Activated naive CD4-positive, alpha-beta T cell treated with anti-CD3 and anti-CD28 coated beads, Interleukin-2, amount 50 U/mL, for 24 hours (primary cell): ENCODE measurements at regions not wholly inside any gene's neighbourhood (a gene's known extent, or its start where the extent isn't known, plus 50 kb on each side); places are given as distances from the start of the nearest gene placed in this dataset.

ENCODE experiments used
- H3K27ac Mint-ChIP-seq: one replicate; pipeline ENCODE4 v1.8.0; 2021; ENCODE audit warnings: mild to moderate bottlenecking, mixed read lengths
- H3K27me3 Mint-ChIP-seq: one replicate; pipeline ENCODE4 v1.8.0; 2021; ENCODE audit warnings: mixed read lengths
- H3K36me3 Mint-ChIP-seq: one replicate; pipeline ENCODE4 v1.8.0; 2021; ENCODE audit warnings: mixed read lengths
- H3K4me1 Mint-ChIP-seq: one replicate; pipeline ENCODE4 v1.8.0; 2021; ENCODE audit warnings: mixed read lengths
- H3K4me3 Mint-ChIP-seq: one replicate; pipeline ENCODE4 v1.8.0; 2021; ENCODE audit warnings: mild to moderate bottlenecking, mixed read lengths
- H3K9me3 Mint-ChIP-seq: one replicate; pipeline ENCODE4 v1.8.0; 2021; ENCODE audit warnings: mixed read lengths

DNA sequence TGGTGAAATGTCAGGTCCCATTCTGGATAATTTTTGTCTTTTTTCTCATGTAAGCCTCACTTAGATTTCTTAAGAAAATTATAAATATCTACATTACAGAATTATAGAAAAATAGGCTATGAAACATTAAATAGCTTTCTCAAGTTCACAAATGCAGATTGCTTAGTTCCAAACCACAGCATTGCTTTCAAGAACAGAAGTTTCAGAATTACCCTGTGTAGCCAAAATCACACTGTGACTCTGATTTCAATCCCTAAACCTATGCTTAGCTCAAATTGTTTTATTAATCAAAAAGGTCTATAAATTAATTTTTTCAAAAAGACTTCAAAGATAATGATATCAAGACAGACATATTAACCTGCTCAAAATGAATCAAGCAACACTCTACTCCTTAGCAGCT lies 881.2 kb upstream of the PCDH20 start:
- Mint-ChIP-seq H3K27ac (no peak overlapping the region), H3K36me3 (no peaks in the 10 kb centered on the region), H3K4me1 (no peaks in the 10 kb centered on the region), H3K27me3 (no peaks in the 10 kb centered on the region), H3K9me3 (no peaks in the 10 kb centered on the region), H3K4me3 (no peak overlapping the region)

DNA sequence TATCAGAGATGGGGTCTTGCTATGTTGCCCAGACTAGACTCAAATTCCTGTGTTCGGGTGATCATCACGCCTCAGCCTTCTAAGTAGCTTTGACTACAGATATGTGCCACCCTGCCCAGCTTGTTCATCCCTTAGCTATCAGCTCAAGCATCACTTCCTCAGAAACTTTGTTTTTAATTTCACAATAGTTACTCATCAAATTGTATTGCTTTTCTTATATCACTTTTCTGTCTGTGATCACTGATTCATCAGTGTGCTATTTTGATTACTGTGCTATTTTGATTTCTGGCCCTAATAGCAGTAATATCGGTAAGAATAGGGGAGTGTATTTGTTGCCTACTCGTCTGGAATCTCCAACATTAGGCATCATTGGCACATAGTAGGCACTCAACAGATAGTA lies 878.6 kb upstream of the PCDH20 start:
- Mint-ChIP-seq H3K9me3 (peaks cover 8% of the 10 kb centered on the region), H3K4me3 (no peak overlapping the region), H3K27me3 (no peaks in the 10 kb centered on the region), H3K4me1 (no peaks in the 10 kb centered on the region), H3K36me3 (no peaks in the 10 kb centered on the region), H3K27ac (no peak overlapping the region)

DNA sequence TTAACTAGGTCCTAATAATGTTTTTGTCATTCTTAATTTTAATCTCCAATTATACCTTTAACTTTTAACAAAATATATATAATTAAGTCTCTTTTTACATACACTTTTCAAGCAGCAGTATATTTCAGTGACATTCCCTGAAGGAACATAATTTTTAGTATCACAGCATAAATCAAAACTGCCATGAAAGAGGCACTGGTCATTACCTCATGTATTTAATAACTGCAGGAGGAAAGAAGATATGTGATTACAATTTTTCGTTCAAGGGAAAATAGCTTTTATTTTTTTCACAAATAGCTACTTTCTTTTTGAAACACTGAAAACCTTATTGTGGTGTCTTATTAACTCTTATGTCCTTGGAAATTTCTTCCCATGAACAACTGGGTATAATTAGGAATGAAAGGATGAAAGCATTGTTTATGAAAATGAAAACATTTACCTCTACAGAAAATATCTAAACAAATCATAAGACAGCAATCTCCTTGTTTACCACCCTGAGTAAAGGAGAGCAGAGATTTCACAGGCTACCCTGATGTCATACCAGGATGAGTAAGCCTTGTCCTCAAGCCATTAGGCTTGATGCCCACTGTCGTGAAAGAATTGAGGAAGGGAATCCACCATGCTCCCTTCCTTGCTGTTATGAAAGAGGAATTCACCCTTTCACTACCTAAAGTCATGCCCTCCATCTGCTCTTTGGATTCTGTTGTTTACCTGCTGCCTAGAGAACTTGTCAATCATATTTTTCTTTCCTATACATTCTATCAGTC lies 877.2 kb upstream of the PCDH20 start:
- Mint-ChIP-seq H3K36me3 (no peaks in the 10 kb centered on the region), H3K4me1 (no peaks in the 10 kb centered on the region), H3K27ac (no peak overlapping the region), H3K4me3 (no peak overlapping the region), H3K9me3 (peaks cover 8% of the 10 kb centered on the region), H3K27me3 (no peaks in the 10 kb centered on the region)

DNA sequence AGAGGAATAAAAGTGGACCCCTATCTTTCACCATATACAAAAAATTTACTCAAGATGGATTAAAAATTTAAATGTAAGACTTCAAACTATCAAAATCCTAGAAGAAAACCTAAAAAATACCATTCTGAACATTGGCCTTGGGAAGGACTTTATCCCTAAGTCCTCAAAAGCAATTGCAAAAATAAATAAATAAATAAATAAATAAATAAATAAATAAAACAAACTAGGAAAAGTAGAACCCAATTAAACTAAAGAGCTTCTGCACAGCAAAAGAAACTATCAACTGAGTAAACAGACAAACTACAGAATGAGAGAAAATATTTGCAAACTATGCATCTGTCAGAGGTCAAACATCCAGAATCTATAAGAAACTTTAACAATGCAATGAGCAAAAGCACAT lies 874.9 kb upstream of the PCDH20 start:
- no peaks in the 10 kb centered on the region for H3K36me3 Mint-ChIP-seq
- H3K4me1 Mint-ChIP-seq = no peaks in the 10 kb centered on the region
- H3K27ac Mint-ChIP-seq = no peak overlapping the region
- no peaks in the 10 kb centered on the region for H3K27me3 Mint-ChIP-seq
- no peak overlapping the region for H3K4me3 Mint-ChIP-seq
- H3K9me3 Mint-ChIP-seq = peaks cover 8% of the 10 kb centered on the region

DNA sequence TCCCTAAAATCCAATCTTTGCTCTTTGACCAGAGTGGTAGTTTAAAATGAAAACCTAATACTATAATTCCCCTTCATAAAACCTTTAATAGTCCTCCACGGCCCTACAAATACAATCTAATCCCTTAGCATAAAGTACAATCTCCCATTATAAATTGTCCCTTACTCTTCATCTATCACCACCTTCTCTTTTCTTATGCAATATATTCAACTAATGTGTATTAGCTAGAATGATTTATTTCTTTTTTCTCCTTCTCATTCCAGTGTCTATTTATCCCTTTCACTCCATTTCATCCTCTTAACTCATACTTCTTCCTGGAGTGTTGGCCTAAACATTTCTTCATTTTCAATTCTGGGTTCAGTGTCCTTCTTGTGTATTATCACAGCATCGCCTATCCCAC lies 872.1 kb upstream of the PCDH20 start:
- no peak overlapping the region for H3K4me3 Mint-ChIP-seq
- H3K36me3 Mint-ChIP-seq = no peaks in the 10 kb centered on the region
- no peaks in the 10 kb centered on the region for H3K4me1 Mint-ChIP-seq
- no peaks in the 10 kb centered on the region for H3K27me3 Mint-ChIP-seq
- H3K27ac Mint-ChIP-seq = no peak overlapping the region
- peaks cover 8% of the 10 kb centered on the region for H3K9me3 Mint-ChIP-seq

DNA sequence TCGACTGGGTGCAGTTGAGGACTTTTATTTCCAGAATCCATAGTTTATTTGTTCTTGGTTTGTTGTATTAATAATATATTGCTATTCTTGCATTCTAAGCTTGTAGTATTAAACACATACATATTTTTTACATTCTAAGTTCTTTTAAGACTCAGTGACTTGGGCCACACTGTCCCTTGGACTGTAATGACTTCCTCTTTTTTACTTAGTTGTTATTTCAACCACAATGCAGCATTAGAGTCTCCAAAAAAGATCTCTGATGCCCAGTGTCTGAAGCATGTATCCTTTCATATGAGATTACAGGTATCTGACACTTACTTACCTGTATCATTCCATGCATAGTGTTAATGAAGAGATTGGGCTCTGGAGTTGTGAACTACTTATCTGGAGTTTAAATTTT lies 864.9 kb upstream of the PCDH20 start:
- H3K27ac Mint-ChIP-seq = no peak overlapping the region
- H3K4me1 Mint-ChIP-seq = no peaks in the 10 kb centered on the region
- no peaks in the 10 kb centered on the region for H3K9me3 Mint-ChIP-seq
- H3K4me3 Mint-ChIP-seq = no peak overlapping the region
- no peaks in the 10 kb centered on the region for H3K36me3 Mint-ChIP-seq
- no peaks in the 10 kb centered on the region for H3K27me3 Mint-ChIP-seq

DNA sequence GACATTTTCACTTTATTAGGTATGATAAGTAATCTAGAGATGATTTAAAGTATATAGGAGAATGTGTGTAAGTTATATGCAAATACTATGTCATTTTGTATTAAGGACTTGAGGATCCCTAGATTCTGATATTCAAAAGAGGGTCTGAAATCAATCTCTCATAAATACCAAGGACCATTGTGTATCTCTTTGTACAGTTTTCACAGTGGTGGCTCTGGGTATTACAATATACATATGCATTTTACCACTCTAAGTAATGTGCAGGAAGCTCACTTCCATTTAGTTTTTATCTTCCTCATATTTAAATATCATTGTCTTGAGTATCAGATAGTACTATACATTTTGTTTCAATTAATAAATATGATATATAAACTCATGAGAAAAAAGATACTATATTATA lies 862.6 kb upstream of the PCDH20 start:
- Mint-ChIP-seq H3K4me1 (no peaks in the 10 kb centered on the region), H3K4me3 (no peak overlapping the region), H3K27ac (no peak overlapping the region), H3K27me3 (no peaks in the 10 kb centered on the region), H3K9me3 (no peaks in the 10 kb centered on the region), H3K36me3 (no peaks in the 10 kb centered on the region)

DNA sequence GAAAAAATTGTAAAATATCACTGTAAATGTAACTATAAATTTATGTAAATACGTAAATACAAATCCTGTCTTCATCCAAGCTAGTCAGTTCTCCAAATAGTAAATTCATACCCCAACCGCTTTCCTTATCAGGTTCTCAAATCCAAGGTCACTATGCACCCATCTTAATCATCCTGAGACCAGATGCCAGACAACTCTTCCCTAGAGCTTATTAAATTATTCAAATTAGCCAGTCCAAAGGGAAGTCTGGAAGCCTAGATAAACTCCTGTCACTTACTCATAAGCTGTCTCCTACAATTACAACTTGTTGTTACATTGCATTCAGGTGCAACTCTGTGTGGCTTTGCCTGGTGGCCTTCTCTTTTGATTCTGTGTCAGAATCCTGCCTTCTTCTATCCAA lies 836.1 kb upstream of the PCDH20 start:
- no peak overlapping the region for H3K4me3 Mint-ChIP-seq
- H3K27me3 Mint-ChIP-seq = no peaks in the 10 kb centered on the region
- H3K9me3 Mint-ChIP-seq = peaks cover 10% of the 10 kb centered on the region
- H3K36me3 Mint-ChIP-seq = no peaks in the 10 kb centered on the region
- H3K4me1 Mint-ChIP-seq = no peaks in the 10 kb centered on the region
- no peak overlapping the region for H3K27ac Mint-ChIP-seq

DNA sequence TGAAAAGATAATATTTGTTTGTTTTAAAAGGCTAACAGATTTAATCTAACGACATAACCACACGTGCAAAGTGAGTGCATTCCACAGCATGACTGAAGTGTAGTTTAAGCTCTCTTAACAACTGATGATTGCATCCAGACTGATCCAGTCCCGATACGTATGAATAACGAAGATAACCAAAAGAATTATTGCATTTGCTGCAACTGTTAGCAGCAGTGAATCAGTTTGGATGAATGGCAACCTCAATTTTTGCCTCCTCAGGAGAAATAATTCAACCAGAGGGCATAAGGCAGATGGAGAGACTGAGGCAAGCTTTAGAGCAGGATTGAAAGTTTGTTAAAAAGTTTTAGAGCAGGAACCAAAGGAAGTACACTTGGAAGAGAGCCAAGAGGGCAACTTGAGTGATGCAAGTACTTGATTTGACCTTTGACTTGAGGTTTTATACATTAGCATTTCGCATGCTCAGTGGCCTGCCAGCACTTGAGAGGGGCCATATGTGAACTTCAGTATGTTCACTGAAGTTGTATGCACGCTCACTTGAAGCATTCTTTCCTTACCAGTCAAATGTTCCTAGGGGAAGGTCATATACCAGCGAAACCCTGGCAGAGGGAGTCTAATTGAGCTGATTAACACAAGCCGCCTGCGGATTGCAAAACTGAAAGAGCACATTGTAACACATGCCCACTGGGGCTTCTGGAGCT lies 835.0 kb upstream of the PCDH20 start:
- Mint-ChIP-seq H3K4me1 (no peaks in the 10 kb centered on the region), H3K36me3 (no peaks in the 10 kb centered on the region), H3K9me3 (peaks cover 10% of the 10 kb centered on the region), H3K27ac (no peak overlapping the region), H3K4me3 (no peak overlapping the region), H3K27me3 (no peaks in the 10 kb centered on the region)

DNA sequence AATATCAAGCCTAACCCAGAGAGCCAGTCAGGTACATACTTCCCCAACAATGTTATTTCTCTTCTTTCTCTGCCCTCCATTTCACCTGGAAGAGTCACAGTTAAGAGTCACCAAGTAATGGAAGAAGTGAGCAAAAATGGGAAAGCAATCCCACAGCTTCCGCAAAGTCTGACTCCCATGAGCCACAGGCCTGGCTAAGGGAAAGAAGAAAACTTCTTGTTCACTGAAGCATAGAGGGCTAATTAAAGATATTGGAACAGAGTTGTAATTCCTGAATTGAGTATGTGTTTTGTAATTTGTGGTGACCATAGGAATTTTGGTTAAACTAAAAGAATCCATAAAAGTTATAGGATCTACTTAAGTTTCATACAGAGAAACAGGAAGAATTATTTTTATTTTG lies 830.9 kb upstream of the PCDH20 start:
- H3K36me3 Mint-ChIP-seq = no peaks in the 10 kb centered on the region
- no peaks in the 10 kb centered on the region for H3K4me1 Mint-ChIP-seq
- H3K4me3 Mint-ChIP-seq = no peak overlapping the region
- H3K27me3 Mint-ChIP-seq = no peaks in the 10 kb centered on the region
- H3K9me3 Mint-ChIP-seq = no peaks in the 10 kb centered on the region
- no peak overlapping the region for H3K27ac Mint-ChIP-seq

DNA sequence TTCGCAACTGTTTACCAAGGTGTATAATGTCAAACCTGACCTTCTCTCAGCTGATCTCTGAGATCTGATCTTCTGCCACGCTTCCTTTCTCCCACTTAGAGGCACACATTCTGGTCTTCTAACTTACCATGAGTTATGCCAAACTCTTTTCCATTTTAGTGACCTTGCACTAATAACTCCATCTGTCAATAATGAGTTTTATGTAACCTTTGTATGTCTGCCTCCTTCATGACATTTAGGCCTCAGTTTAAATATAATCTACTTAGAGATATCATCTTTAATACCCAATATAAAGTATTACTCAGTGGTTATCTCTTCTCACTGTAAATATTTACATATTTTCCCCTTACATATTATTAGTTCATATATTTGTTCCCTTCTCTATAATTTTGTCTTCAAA lies 827.5 kb upstream of the PCDH20 start:
- Mint-ChIP-seq H3K27ac (no peak overlapping the region), H3K27me3 (no peaks in the 10 kb centered on the region), H3K4me1 (no peaks in the 10 kb centered on the region), H3K9me3 (no peaks in the 10 kb centered on the region), H3K36me3 (no peaks in the 10 kb centered on the region), H3K4me3 (no peak overlapping the region)

DNA sequence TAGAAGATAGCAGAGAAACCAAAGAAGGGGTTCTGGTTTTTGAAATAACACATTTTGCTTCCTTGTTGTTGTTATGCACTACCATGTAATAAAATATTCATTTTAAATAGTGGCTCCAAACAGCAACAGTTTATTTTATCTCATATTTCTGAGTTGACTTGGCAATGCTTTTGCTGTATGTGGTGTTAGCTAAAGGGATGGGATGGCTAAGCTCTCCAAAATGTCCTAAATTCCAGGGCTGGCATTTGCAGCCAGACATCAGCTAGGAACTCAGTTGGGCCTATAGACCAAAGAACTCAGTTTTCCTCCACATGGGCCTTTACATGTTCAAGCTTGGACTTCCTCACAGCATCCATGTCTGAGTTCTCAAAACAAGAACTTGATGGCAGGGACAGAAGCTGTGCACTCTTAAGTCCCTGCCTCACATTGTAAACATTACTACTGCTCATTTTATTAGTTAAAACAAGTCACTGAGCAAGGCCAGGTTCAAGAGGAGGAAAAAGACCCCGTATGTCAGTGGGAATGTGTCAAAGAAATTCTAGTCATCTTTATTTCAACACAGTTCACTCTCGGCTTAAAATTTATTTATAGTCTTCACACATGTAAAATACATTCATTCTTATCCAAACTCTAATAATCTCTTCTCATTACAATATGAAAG lies 819.3 kb upstream of the PCDH20 start:
- no peaks in the 10 kb centered on the region for H3K27me3 Mint-ChIP-seq
- no peak overlapping the region for H3K4me3 Mint-ChIP-seq
- H3K27ac Mint-ChIP-seq = no peak overlapping the region
- no peaks in the 10 kb centered on the region for H3K4me1 Mint-ChIP-seq
- H3K9me3 Mint-ChIP-seq = peaks cover 5% of the 10 kb centered on the region
- no peaks in the 10 kb centered on the region for H3K36me3 Mint-ChIP-seq

DNA sequence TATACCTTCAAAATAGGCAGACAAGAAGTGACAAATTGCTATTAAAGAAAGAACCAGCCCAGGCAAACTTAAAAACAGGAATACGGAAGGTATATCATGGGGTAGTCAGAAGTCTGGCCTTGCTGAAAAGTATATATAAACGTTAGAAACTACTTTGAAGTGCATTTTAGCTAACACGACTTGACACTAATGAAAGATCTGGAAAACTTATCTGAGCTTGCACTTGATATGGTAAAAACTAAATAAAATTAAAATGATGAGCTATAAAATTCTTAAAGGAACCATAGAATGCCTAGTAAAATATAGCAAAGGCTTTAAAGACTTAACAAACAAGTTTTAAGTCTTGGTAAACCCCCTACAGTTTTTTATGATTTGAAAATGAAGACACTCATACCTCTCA lies 795.3 kb upstream of the PCDH20 start:
- Mint-ChIP-seq H3K9me3 (peaks cover 6% of the 10 kb centered on the region), H3K36me3 (no peaks in the 10 kb centered on the region), H3K4me1 (no peaks in the 10 kb centered on the region), H3K27me3 (no peaks in the 10 kb centered on the region), H3K4me3 (no peak overlapping the region), H3K27ac (no peak overlapping the region)

DNA sequence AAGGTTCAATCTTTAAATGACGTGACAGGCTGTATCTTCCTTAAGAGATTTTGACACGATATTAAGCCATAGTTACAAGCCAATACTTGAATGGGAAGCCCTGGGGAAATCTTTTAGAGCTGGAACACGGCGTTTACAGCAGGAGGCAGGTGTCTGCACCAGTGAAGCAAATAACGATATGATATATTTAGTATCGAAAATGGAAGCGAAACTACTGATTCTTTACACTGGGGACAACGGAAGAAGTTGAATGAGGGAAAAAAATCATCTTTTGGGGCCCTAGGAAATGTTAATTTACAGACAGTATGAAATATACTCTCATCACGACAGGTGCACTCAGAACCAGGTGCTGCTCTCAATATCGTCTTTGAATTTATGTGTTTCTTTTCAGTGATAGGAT lies 793.9 kb upstream of the PCDH20 start:
- Mint-ChIP-seq H3K9me3 (peaks cover 13% of the 10 kb centered on the region), H3K27me3 (no peaks in the 10 kb centered on the region), H3K4me3 (no peak overlapping the region), H3K4me1 (no peaks in the 10 kb centered on the region), H3K27ac (no peak overlapping the region), H3K36me3 (no peaks in the 10 kb centered on the region)

DNA sequence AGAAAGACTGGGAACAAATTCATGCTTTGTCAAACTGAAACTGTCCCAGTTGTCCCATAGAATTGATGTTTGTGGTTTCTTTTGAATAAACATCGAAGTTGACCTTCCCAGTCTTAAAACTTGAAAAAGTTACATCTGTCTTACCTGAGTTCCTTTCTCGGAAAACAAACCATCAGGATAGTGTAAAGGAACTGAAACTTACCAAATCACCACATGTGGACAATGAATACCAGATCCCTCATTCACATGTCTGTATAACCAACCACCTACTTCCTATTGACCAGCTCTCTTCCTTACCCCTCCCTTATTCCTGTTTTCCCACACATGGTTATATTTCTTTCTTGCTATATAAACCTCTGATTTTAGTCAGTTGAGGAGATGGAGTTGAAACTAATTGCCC lies 791.7 kb upstream of the PCDH20 start:
- H3K9me3 Mint-ChIP-seq = peaks cover 13% of the 10 kb centered on the region

DNA sequence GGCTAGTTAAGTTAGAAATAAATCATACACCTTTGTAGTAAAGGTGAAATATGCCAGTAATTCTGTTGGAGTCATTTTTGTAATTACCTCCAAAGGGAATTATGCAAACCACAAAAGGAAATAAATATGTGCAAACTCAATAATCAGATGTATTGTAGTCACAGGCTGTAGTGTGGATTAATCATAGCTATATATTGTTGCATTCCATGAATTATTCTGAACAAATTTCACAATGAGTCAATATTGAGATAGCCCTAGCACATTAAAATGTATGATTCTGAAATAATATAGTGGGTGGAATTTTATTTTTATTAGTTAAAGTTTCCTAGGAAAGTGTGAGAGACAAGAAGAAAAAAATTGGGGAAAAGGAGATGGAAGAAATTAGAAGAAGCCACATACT lies 790.5 kb upstream of the PCDH20 start:
- Mint-ChIP-seq H3K36me3 (no peaks in the 10 kb centered on the region), H3K4me3 (no peak overlapping the region), H3K27ac (no peak overlapping the region), H3K27me3 (no peaks in the 10 kb centered on the region), H3K9me3 (peaks cover 13% of the 10 kb centered on the region), H3K4me1 (no peaks in the 10 kb centered on the region)

More for the DNA sequence above, 791.7 kb upstream of the PCDH20 start:
- Mint-ChIP-seq H3K27me3 (no peaks in the 10 kb centered on the region), H3K27ac (no peak overlapping the region), H3K4me3 (no peak overlapping the region), H3K36me3 (no peaks in the 10 kb centered on the region), H3K4me1 (no peaks in the 10 kb centered on the region)
